IMR-90 (cell line): ENCODE measurements at regions not wholly inside any gene's neighbourhood (a gene's known extent, or its start where the extent isn't known, plus 50 kb on each side); places are given as distances from the start of the nearest gene placed in this dataset.

Experiments used
- ATAC-seq: fragments of 200-7000 bp; cut with Tn5 transposase; 2 replicates; pipeline ENCODE4 v1.9.1; 2020; ENCODE audit warnings: low read depth, mild to moderate bottlenecking, moderate library complexity
- BruUV-seq: library from RNA; stranded (reverse); fragments of 400-500 nt; replicated peaks from 2 replicates; lab custom pipeline; 2021; lab: Mats Ljungman, UMichigan
- CTCF ChIA-PET: fragments of 300-600 bp; formaldehyde crosslinking; extraction: SDS; loops from one replicate; lab custom pipeline; 2021; ENCODE audit warnings: antibody characterized with exemption; lab: Yijun Ruan, JAX
- POLR2A ChIA-PET: fragments of 300-600 bp; sonication (Branson Sonifier 250); formaldehyde crosslinking; loops from one replicate; lab custom pipeline; 2022; ENCODE audit warnings: antibody characterized with exemption; ENCODE audit not compliant: unreplicated experiment; lab: Charles Lee
- DNase-seq: peaks from one replicate; pipeline ENCODE4 v3.0.0; 2013
- H2AFZ ChIP-seq: replicated peaks from 2 replicates; pipeline ENCODE3; 2013; ENCODE audit warnings: low read length, mild to moderate bottlenecking; ENCODE audit not compliant: poor library complexity
- H2AK5ac ChIP-seq: 2 replicates; pipeline ENCODE4 v1.6.1; 2013; ENCODE audit warnings: low read depth, low read length, inconsistent platforms
- H2AK9ac ChIP-seq: replicated peaks from 2 replicates; pipeline ENCODE3; 2013; ENCODE audit warnings: mild to moderate bottlenecking, low read depth, low read length, moderate library complexity; ENCODE audit not compliant: poor library complexity
- H2BK120ac ChIP-seq: 2 replicates; pipeline ENCODE4 v1.6.1; 2013; ENCODE audit warnings: low read depth, low read length, inconsistent platforms
- H2BK15ac ChIP-seq: 3 replicates; pipeline ENCODE4 v1.6.1; 2013; ENCODE audit warnings: low read depth, low read length, inconsistent platforms
- H2BK20ac ChIP-seq: 2 replicates; pipeline ENCODE4 v1.6.1; 2013; ENCODE audit warnings: low read depth, mild to moderate bottlenecking, inconsistent platforms, low read length, moderate library complexity
- H2BK5ac ChIP-seq: 2 replicates; pipeline ENCODE4 v1.6.1; 2013; ENCODE audit warnings: mild to moderate bottlenecking, low read depth, low read length, inconsistent platforms; ENCODE audit not compliant: poor library complexity, severe bottlenecking
- H3K14ac ChIP-seq: replicated peaks from 2 replicates; pipeline ENCODE4 v1.6.1; 2013; ENCODE audit warnings: low read depth, low read length, inconsistent platforms
- H3K18ac ChIP-seq: 2 replicates; pipeline ENCODE4 v1.6.1; 2013; ENCODE audit warnings: low read depth, low read length, control low read depth
- H3K23ac ChIP-seq: 2 replicates; pipeline ENCODE4 v1.6.1; 2013; ENCODE audit warnings: low read depth, low read length, inconsistent platforms
- H3K27ac ChIP-seq: 2 replicates; pipeline ENCODE4 v1.5.1; 2013; ENCODE audit warnings: mild to moderate bottlenecking, control low read depth, low read length; ENCODE audit not compliant: insufficient read depth
- H3K27me3 ChIP-seq: 2 replicates; pipeline ENCODE4 v1.6.1; 2013; ENCODE audit warnings: low read length; ENCODE audit not compliant: control insufficient read depth, insufficient read depth
- H3K36me3 ChIP-seq: 2 replicates; pipeline ENCODE4 v1.6.1; 2013; ENCODE audit warnings: low read length, mixed read lengths; ENCODE audit not compliant: control insufficient read depth, insufficient read depth
- H3K4ac ChIP-seq: 2 replicates; pipeline ENCODE4 v1.6.1; 2013; ENCODE audit warnings: low read depth, low read length, inconsistent platforms
- H3K4me1 ChIP-seq: 2 replicates; pipeline ENCODE4 v1.6.1; 2013; ENCODE audit warnings: low read length, mixed read lengths; ENCODE audit not compliant: control insufficient read depth, insufficient read depth
- H3K4me2 ChIP-seq: 2 replicates; pipeline ENCODE4 v1.6.1; 2013; ENCODE audit warnings: low read depth, mild to moderate bottlenecking, control low read depth, low read length, moderate library complexity
- H3K4me3 ChIP-seq: 2 replicates; pipeline ENCODE4 v1.5.1; 2013; ENCODE audit warnings: low read depth, mild to moderate bottlenecking, control low read depth, low read length, moderate library complexity; ENCODE audit not compliant: insufficient read depth
- H3K56ac ChIP-seq: 2 replicates; pipeline ENCODE4 v1.6.1; 2013; ENCODE audit warnings: low read length, inconsistent platforms; ENCODE audit not compliant: insufficient read depth; ENCODE audit errors: extremely low read depth
- H3K79me1 ChIP-seq, 2 experiments: 2 replicates each; pipeline ENCODE4 v1.6.1; 2013; ENCODE audit warnings: low read length in 2 of 2, inconsistent platforms in 1 of 2, low read depth in 1 of 2
- H3K9ac ChIP-seq: 2 replicates; pipeline ENCODE4 v1.6.1; 2013; ENCODE audit warnings: low read depth, low read length, control low read depth
- H3K9me1 ChIP-seq: 2 replicates; pipeline ENCODE4 v1.6.1; 2013; ENCODE audit warnings: low read length, inconsistent platforms; ENCODE audit not compliant: insufficient read depth
- H3K9me3 ChIP-seq: 2 replicates; pipeline ENCODE4 v1.6.1; 2013; ENCODE audit warnings: low read length; ENCODE audit not compliant: control insufficient read depth, insufficient read depth
- H4K20me1 ChIP-seq: 2 replicates; pipeline ENCODE4 v1.6.1; 2013; ENCODE audit warnings: low read length, inconsistent platforms; ENCODE audit not compliant: insufficient read depth
- H4K5ac ChIP-seq: 2 replicates; pipeline ENCODE4 v1.6.1; 2013; ENCODE audit warnings: mild to moderate bottlenecking, low read depth, low read length, control low read depth
- H4K8ac ChIP-seq, 2 experiments: 2 replicates each; pipeline ENCODE4 v1.6.1; 2013; ENCODE audit warnings: low read depth in 2 of 2, low read length in 2 of 2, control low read depth in 1 of 2, inconsistent platforms in 1 of 2
- H4K91ac ChIP-seq: 2 replicates; pipeline ENCODE4 v1.6.1; 2013; ENCODE audit warnings: low read depth, low read length, inconsistent platforms; ENCODE audit not compliant: insufficient read depth
- BHLHE40 ChIP-seq: fragments of 150-350 bp; IDR thresholded peaks from 2 replicates; pipeline ENCODE4 v1.6.1; 2016; ENCODE audit warnings: mild to moderate bottlenecking, low read depth, low read length
- CEBPB ChIP-seq: IDR thresholded peaks from 2 replicates; pipeline ENCODE4 v1.6.1; 2012; ENCODE audit warnings: low read depth, low read length, improper control_type of control experiment
- CHD1 ChIP-seq: IDR thresholded peaks from 2 replicates; pipeline ENCODE4 v1.6.1; 2012; ENCODE audit warnings: low read depth, low read length, improper control_type of control experiment
- FOS ChIP-seq: fragments of 150-350 bp; IDR thresholded peaks from 2 replicates; pipeline ENCODE4 v1.6.1; 2016; ENCODE audit warnings: low read depth, low read length
- POLR2A ChIP-seq: IDR thresholded peaks from 2 replicates; pipeline ENCODE4 v1.6.1; 2012; ENCODE audit warnings: mild to moderate bottlenecking, low read depth, low read length
- RAD21 ChIP-seq: IDR thresholded peaks from 2 replicates; pipeline ENCODE4 v1.6.1; 2012; ENCODE audit warnings: low read length, improper control_type of control experiment
- RCOR1 ChIP-seq: IDR thresholded peaks from 2 replicates; pipeline ENCODE4 v1.6.1; 2012; ENCODE audit warnings: mild to moderate bottlenecking, low read length, improper control_type of control experiment; ENCODE audit not compliant: insufficient replicate concordance
- SMC3 ChIP-seq: fragments of 150-350 bp; IDR thresholded peaks from 2 replicates; pipeline ENCODE4 v1.6.1; 2016; ENCODE audit warnings: low read depth, mild to moderate bottlenecking, antibody characterized with exemption, low read length, moderate library complexity
- WGBS, 2 experiments: methylation state at CpG; one replicate each; pipeline versions ENCODE4 v1.1.5 to v1.1.7; 2013; ENCODE audit warnings: missing lambda C conversion rate in 2 of 2; ENCODE audit not compliant: insufficient read length in 1 of 2; ENCODE audit errors: extremely low coverage in 2 of 2; 5-methylcytosine and 5-hydroxymethylcytosine counted together
- dilution Hi-C: fragments of 300-500 bp; cut with HindIII; formaldehyde crosslinking; loops from one replicate; pipeline ENCODE4 v1.14.3; 2018; ENCODE audit warnings: low sequenced_read_pairs; ENCODE audit not compliant: unreplicated experiment
- in situ Hi-C: fragments of 300-500 bp; cut with MboI; formaldehyde crosslinking; loops from 3 replicates; pipeline ENCODE4 v1.14.3; 2019; ENCODE audit warnings: low sequenced_read_pairs, inconsistent platforms, mixed read lengths
- intact Hi-C: fragments of 100-400 bp; cut with micrococcal nuclease; formaldehyde crosslinking; loops from 2 replicates; pipeline ENCODE4 v1.10.0; 2022

DNA sequence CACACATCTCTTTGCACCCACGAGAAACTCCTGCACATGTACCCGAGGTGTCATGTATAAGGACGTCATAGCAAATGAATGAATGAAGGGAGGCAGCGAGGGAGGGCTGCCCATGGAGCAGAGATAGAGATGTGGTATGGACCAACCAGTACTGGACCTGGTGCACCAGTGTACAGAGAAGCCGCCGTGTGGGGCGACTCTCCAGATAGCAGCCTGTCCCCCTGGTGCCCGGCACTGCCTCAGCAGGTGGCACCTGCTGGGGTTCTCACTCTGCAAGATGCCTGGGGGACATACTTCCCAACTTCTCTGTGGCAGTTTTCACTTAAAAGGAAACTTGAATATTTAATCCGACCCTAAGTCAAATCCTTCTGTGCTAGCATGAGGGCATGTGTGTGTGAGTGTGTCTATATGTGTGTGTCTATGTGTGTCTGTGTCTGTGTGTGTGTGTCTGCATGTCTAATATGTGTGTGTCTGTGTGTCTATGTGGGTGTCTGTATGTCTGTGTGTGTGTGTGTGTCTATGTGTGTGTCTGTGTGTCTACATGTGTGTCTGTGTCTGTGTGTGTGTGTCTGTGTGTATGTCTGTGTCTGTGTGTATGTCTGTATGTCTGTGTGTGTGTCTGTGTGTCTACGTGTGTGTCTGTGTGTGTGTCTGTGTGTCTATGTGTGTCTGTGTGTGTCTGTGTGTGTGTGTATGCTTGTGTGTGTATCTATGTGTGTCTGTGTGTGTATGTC lies 132.0 kb downstream of the RNASET2 start:
- no peak overlapping the region for H3K56ac ChIP-seq
- no peak overlapping the region for H4K5ac ChIP-seq
- DNase-seq: no peak
- no peak overlapping the region for H3K18ac ChIP-seq
- no peak overlapping the region for H2AFZ ChIP-seq
- WGBS, 2 experiments: 20% methylated on average over 1 of the region's 10 CpGs; no CpG with 5 or more reads in 1 of the 2 experiments
- no peak for TF ChIP-seq RCOR1
- no peak for TF ChIP-seq POLR2A
- TF ChIP-seq CHD1: no peak
- no peak for TF ChIP-seq RAD21
- no peak for TF ChIP-seq FOS
- TF ChIP-seq CEBPB: no peak
- TF ChIP-seq SMC3: no peak
- TF ChIP-seq BHLHE40: no peak
- H2BK20ac ChIP-seq: no peak overlapping the region
- no peak overlapping the region for H2BK120ac ChIP-seq
- H3K4me2 ChIP-seq: no peak overlapping the region
- no peaks in the 10 kb centered on the region for H3K27me3 ChIP-seq
- ATAC-seq: no peak
- no peaks in the 10 kb centered on the region for H3K9me1 ChIP-seq
- H2BK15ac ChIP-seq: no peak overlapping the region
- ChIA-PET POLR2A (no interaction called here), CTCF (no interaction called here)
- intact Hi-C loops: no loop called here
- H2AK5ac ChIP-seq: no peak overlapping the region
- no peaks in the 10 kb centered on the region for H3K36me3 ChIP-seq
- no peak overlapping the region for H3K27ac ChIP-seq
- H2AK9ac ChIP-seq: no peak overlapping the region
- in situ Hi-C loops: no loop called here
- H3K9ac ChIP-seq: no peak overlapping the region
- no peaks in the 10 kb centered on the region for H3K79me1 ChIP-seq
- no peak overlapping the region for H3K14ac ChIP-seq
- no peaks in the 10 kb centered on the region for H3K4me1 ChIP-seq
- no TSS peak for BruUV-seq
- no peaks in the 10 kb centered on the region for H4K20me1 ChIP-seq
- dilution Hi-C loops: no loop called here
- H3K23ac ChIP-seq: no peak overlapping the region
- peak overlapping the region; percentile 84 for H2BK5ac ChIP-seq
- H4K91ac ChIP-seq: no peak overlapping the region
- H4K8ac ChIP-seq: no peak overlapping the region
- H3K9me3 ChIP-seq: no peaks in the 10 kb centered on the region
- H3K4me3 ChIP-seq: no peak overlapping the region
- H3K4ac ChIP-seq: no peak overlapping the region
